Neutrophil (primary cell): ENCODE measurements at regions not wholly inside any gene's neighbourhood (a gene's known extent, or its start where the extent isn't known, plus 50 kb on each side); places are given as distances from the start of the nearest gene placed in this dataset.

Experiments
- H3K27ac ChIP-seq: fragments of 200-600 bp; sonication (generic); 2 replicates; pipeline ENCODE4 v1.5.1; 2016; ENCODE audit warnings: mild to moderate bottlenecking, moderate library complexity
- H3K27me3 ChIP-seq: fragments of 200-600 bp; sonication (generic); 2 replicates; pipeline ENCODE4 v1.6.0; 2016; ENCODE audit warnings: mild to moderate bottlenecking
- H3K36me3 ChIP-seq: fragments of 200-600 bp; sonication (generic); 2 replicates; pipeline ENCODE4 v1.5.1; 2017
- H3K4me1 ChIP-seq, 2 experiments: fragments of 200-600 bp in 1 of 2; sonication (generic) in 1 of 2; 1 replicate in 1 of 2; 2 replicates in 1 of 2; pipeline versions ENCODE4 v1.5.1 to v1.6.1; 2013 to 2016; ENCODE audit warnings: low read depth in 1 of 2, low read length in 1 of 2, mild to moderate bottlenecking in 1 of 2, moderate library complexity in 1 of 2; ENCODE audit not compliant: control insufficient read depth in 1 of 2, insufficient read depth in 1 of 2
- H3K4me3 ChIP-seq, 2 experiments: fragments of 200-600 bp in 1 of 2; sonication (generic) in 1 of 2; 1 replicate in 1 of 2; 2 replicates in 1 of 2; pipeline ENCODE4 v1.5.1; 2013 to 2016; ENCODE audit warnings: low read depth in 1 of 2, low read length in 1 of 2, mild to moderate bottlenecking in 1 of 2, moderate library complexity in 1 of 2
- H3K9me3 ChIP-seq: fragments of 200-600 bp; sonication (generic); 2 replicates; pipeline ENCODE4 v1.5.1; 2016
- TF ChIP-seq, protein P1 (sequence below): fragments of 200-600 bp; sonication (generic); IDR thresholded peaks from 2 replicates; pipeline ENCODE4 v1.5.1; 2016; ENCODE audit warnings: antibody characterized with exemption

- H3K27me3 ChIP-seq, result no peaks in the 10 kb centered on the region
Measured at GRCh38 chr6:21367148-21367547, 226.4 kb upstream of the SOX4 start.

DNA sequence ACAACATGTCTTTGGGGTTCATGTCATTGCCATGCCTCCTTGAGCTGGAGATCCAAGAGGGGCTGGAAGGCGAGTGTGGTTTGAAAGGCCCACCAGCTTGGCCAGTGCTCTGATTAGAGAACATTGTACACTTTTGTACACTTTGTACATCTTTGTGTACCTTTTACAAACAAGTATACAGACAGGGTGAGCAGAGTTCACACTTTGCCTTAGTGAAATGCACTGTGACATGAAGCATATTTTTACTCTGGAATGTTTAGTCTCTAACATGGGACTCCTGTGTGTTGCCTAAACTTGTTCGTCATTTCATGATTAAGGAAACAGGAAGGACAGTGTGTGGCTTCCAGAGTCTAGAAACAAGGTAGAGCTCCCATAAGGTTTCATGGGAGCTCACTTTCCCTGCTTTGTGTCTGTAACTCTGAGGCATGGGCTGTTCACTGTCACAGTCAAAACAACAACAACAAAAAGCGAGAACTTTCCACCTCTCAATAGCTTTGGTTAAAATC lies 225.8 kb upstream of the SOX4 start:
- TF ChIP-seq, protein P1, sequence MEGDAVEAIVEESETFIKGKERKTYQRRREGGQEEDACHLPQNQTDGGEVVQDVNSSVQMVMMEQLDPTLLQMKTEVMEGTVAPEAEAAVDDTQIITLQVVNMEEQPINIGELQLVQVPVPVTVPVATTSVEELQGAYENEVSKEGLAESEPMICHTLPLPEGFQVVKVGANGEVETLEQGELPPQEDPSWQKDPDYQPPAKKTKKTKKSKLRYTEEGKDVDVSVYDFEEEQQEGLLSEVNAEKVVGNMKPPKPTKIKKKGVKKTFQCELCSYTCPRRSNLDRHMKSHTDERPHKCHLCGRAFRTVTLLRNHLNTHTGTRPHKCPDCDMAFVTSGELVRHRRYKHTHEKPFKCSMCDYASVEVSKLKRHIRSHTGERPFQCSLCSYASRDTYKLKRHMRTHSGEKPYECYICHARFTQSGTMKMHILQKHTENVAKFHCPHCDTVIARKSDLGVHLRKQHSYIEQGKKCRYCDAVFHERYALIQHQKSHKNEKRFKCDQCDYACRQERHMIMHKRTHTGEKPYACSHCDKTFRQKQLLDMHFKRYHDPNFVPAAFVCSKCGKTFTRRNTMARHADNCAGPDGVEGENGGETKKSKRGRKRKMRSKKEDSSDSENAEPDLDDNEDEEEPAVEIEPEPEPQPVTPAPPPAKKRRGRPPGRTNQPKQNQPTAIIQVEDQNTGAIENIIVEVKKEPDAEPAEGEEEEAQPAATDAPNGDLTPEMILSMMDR, result no peak
- Histone ChIP-seq H3K27me3 (no peaks in the 10 kb centered on the region), H3K4me3 (no peak overlapping the region), H3K27ac (no peak overlapping the region), H3K36me3 (no peaks in the 10 kb centered on the region), H3K9me3 (no peaks in the 10 kb centered on the region), H3K4me1 (no peaks in the 10 kb centered on the region)

More at GRCh38 chr6:21367148-21367547, 226.4 kb upstream of the SOX4 start:
- TF ChIP-seq, protein P1, result no peak
- no peaks in the 10 kb centered on the region for H3K36me3 ChIP-seq
- H3K4me1 ChIP-seq, result no peaks in the 10 kb centered on the region
- H3K27ac ChIP-seq, result no peak overlapping the region
- no peak overlapping the region for H3K4me3 ChIP-seq
- H3K9me3 ChIP-seq, result no peaks in the 10 kb centered on the region

- Histone ChIP-seq H3K36me3 (no peaks in the 10 kb centered on the region), H3K4me3 (no peak overlapping the region), H3K9me3 (no peaks in the 10 kb centered on the region), H3K27me3 (no peaks in the 10 kb centered on the region), H3K27ac (no peak overlapping the region), H3K4me1 (no peaks in the 10 kb centered on the region)
- TF ChIP-seq, protein P1, result no peak
Measured at GRCh38 chr6:21371061-21371460, 222.5 kb upstream of the SOX4 start.

GRCh38 chr6:21371676-21372171 lies 221.8 kb upstream of the SOX4 start:
- Histone ChIP-seq H3K9me3 (no peaks in the 10 kb centered on the region), H3K27ac (no peak overlapping the region), H3K36me3 (no peaks in the 10 kb centered on the region), H3K27me3 (no peaks in the 10 kb centered on the region), H3K4me3 (no peak overlapping the region), H3K4me1 (no peaks in the 10 kb centered on the region)
- TF ChIP-seq, protein P1, result no peak

DNA sequence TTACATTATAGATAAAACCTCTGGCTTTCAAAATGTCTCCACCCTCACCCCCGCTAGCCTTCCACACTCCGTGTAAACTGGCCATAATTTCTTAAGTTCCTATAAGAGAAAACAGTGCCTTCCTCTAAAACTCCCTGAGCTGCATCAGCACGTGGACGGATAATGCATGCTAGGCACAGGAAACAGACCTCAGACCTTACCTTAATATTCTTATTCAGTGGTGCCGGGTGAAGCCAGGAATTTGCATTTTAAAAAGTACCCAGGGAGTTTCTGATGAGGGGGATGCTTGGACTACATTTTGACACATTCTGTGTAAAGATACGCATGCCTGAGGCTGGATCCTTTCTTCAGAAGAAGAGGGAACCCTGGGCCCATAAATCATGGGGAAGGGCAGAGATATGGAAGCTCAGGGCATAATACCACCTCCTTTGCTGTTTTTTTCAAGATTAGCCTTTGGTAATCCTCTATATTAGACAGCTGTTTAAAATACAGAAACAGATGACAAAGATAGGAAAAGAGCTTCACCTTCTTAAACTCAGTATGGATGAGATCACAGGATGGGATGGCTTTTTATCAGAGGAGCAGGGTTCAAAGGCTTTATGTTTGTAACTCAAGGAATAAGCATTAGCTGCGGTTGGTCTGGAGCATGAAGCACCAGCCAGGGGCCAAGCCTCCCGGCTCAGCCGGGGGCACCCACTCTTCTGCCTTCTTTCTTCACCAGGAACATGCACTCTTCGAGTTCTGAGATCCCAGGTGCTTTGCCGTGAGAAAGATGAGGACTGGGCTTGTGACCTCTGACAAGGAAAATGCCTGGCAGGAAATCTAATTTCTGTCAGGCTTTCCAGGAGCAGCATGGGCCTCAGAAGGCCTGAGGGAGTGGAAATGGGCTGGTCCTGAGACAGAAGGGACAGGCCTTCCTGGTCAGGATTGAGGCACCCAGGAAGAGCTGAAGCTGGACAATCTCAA lies 218.1 kb upstream of the SOX4 start:
- no peaks in the 10 kb centered on the region for H3K27me3 ChIP-seq
- H3K36me3 ChIP-seq, result no peaks in the 10 kb centered on the region
- no peaks in the 10 kb centered on the region for H3K9me3 ChIP-seq
- no peak overlapping the region for H3K4me3 ChIP-seq
- TF ChIP-seq, protein P1, result no peak
- H3K27ac ChIP-seq, result no peak overlapping the region
- H3K4me1 ChIP-seq, result no peaks in the 10 kb centered on the region
